Breast epithelium (tissue), 3 donors: ENCODE measurements at regions not wholly inside any gene's neighbourhood (a gene's known extent, or its start where the extent isn't known, plus 50 kb on each side); places are given as distances from the start of the nearest gene placed in this dataset.

Experiments used
- POLR2A ChIP-seq: fragments of 450-650 bp; IDR thresholded peaks from one replicate; pipeline ENCODE4 v1.6.1; 2016; ENCODE audit warnings: antibody characterized with exemption, mild to moderate bottlenecking, moderate library complexity
- POLR2AphosphoS5 ChIP-seq, 3 donors: sonication (generic); formaldehyde crosslinking; IDR thresholded peaks; one replicate each; pipeline ENCODE4 v1.6.1; 2017; ENCODE audit warnings: antibody characterized with exemption in 3 of 3
- TF ChIP-seq, protein P1 (sequence below), 3 donors: fragments of 450-650 bp; IDR thresholded peaks; one replicate each; pipeline ENCODE4 v1.5.1; 2016 to 2017; ENCODE audit warnings: antibody characterized with exemption in 3 of 3, mild to moderate bottlenecking in 3 of 3, moderate library complexity in 3 of 3

DNA sequence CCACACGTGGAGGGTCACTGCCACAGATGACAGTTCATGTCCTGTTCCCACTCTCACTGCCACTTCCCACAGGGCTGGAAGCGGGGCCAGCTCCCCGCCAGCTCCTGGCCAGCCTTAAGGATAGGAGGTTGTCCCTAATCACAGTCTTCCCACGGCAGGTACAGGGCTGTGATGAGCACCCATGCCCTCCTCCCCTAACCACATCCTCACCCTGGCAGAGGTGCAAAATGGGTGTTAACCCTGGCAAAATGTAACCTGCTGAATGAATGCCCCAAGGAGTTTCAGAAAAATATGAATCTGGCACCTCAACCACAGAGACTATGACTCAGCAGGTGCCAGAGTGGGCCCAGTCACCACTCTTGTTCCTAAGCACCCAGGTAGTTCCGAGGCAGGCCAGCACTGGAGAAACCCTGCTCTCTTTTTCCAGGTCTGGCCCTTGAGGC lies 185.1 kb upstream of the TPM1 start:
- TF ChIP-seq, protein P1, sequence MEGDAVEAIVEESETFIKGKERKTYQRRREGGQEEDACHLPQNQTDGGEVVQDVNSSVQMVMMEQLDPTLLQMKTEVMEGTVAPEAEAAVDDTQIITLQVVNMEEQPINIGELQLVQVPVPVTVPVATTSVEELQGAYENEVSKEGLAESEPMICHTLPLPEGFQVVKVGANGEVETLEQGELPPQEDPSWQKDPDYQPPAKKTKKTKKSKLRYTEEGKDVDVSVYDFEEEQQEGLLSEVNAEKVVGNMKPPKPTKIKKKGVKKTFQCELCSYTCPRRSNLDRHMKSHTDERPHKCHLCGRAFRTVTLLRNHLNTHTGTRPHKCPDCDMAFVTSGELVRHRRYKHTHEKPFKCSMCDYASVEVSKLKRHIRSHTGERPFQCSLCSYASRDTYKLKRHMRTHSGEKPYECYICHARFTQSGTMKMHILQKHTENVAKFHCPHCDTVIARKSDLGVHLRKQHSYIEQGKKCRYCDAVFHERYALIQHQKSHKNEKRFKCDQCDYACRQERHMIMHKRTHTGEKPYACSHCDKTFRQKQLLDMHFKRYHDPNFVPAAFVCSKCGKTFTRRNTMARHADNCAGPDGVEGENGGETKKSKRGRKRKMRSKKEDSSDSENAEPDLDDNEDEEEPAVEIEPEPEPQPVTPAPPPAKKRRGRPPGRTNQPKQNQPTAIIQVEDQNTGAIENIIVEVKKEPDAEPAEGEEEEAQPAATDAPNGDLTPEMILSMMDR (IDR thresholded peaks at IDR 0.05): no peak
- TF ChIP-seq POLR2A: no peak
- TF ChIP-seq POLR2AphosphoS5 (IDR thresholded peaks at IDR 0.05): peak in 1 of 3 donors; percentile 33
